ENCODE measurements at regions not wholly inside any gene's neighbourhood (a gene's known extent, or its start where the extent isn't known, plus 50 kb on each side); places are given as distances from the start of the nearest gene placed in this dataset.
"Not testable (repeated sequence)": the region's sequence is repeated elsewhere in the genome, so short reads cannot be mapped to it uniquely, and the experiment has no call there.

- DNase-seq (ENCODE audit: low read depth) = peak; percentile 86
- peak; percentile 79 for TF ChIP-seq CTCF (IDR thresholded peaks at IDR 0.05; ENCODE audit: insufficient read depth, low read length)
- H3K4me3 ChIP-seq (ENCODE audit: low read depth, low read length) = no peak overlapping the region
These were observed 94.9 kb downstream of the LYZL2 start for GRCh38 chr10:30534465-30535144.

- TF ChIP-seq CTCF (IDR thresholded peaks at IDR 0.05; ENCODE audit: insufficient read depth, low read length) = no peak
- H3K4me3 ChIP-seq (ENCODE audit: low read depth, low read length) = no peak overlapping the region
- no peak for DNase-seq (ENCODE audit: low read depth)
These were observed 97.6 kb downstream of the LYZL2 start for GRCh38 chr10:30531751-30532530.

- H3K4me3 ChIP-seq (ENCODE audit: low read depth, low read length) = no peak overlapping the region
- no peak for DNase-seq (ENCODE audit: low read depth)
- TF ChIP-seq CTCF (IDR thresholded peaks at IDR 0.05; ENCODE audit: insufficient read depth, low read length) = no peak
These were observed 95.5 kb downstream of the MAP3K8 start for GRCh38 chr10:30529373-30529998.

- no peak overlapping the region for H3K4me3 ChIP-seq (ENCODE audit: low read depth, low read length)
- DNase-seq (ENCODE audit: low read depth) = no peak
- no peak for TF ChIP-seq CTCF (IDR thresholded peaks at IDR 0.05; ENCODE audit: insufficient read depth, low read length)
These were observed 94.4 kb downstream of the MAP3K8 start for GRCh38 chr10:30528429-30528786.

GRCh38 chr10:30527623-30528428, 93.8 kb downstream of the MAP3K8 start:
- no peak for TF ChIP-seq CTCF (IDR thresholded peaks at IDR 0.05; ENCODE audit: insufficient read depth, low read length)
- no peak for DNase-seq (ENCODE audit: low read depth)

GRCh38 chr10:30522661-30523078, 88.7 kb downstream of the MAP3K8 start:
- DNase-seq (ENCODE audit: low read depth); H3K4me3 ChIP-seq (ENCODE audit: low read depth, low read length): not testable (repeated sequence)

More at GRCh38 chr10:30527623-30528428, 93.8 kb downstream of the MAP3K8 start:
- H3K4me3 ChIP-seq (ENCODE audit: low read depth, low read length) = no peak overlapping the region
